ENCODE measurements at regions not wholly inside any gene's neighbourhood (a gene's known extent, or its start where the extent isn't known, plus 50 kb on each side); places are given as distances from the start of the nearest gene placed in this dataset.

GRCh38 chr6:43917878-43918382 is 147.9 kb downstream of the VEGFA start:
- in situ Hi-C loops (cut with HindIII; ENCODE audit: low pct_unique_long_range_greater_than_20kb, low sequenced_read_pairs) (no loop called here), intact Hi-C loops (cut with micrococcal nuclease; ENCODE audit: unreplicated experiment) (no loop called here)
- H3K4me1 ChIP-seq (ENCODE audit: control insufficient read depth, insufficient read depth, low read length) = no peaks in the 10 kb centered on the region
- no TSS peak for BruUV-seq (replicated peaks)
- ChIA-PET POLR2A (no interaction called here), CTCF (no interaction called here)
- no peak overlapping the region; the same call in 1 of the 2 replicates for H3K27ac ChIP-seq (ENCODE audit: low read length)
- no peaks in the 10 kb centered on the region for H3K9me3 ChIP-seq (ENCODE audit: control insufficient read depth, insufficient read depth, low read depth, low read length)
- H3K27me3 ChIP-seq (ENCODE audit: control insufficient read depth, insufficient read depth, low read length) = no peaks in the 10 kb centered on the region
- TF ChIP-seq TCF7L2 (IDR thresholded peaks at IDR 0.05; ENCODE audit: low read depth, low read length) (no peak), SIN3A (IDR thresholded peaks at IDR 0.05; ENCODE audit: borderline replicate concordance, insufficient read depth, low read depth, low read length) (no peak), REST (IDR thresholded peaks at IDR 0.05; ENCODE audit: insufficient read depth in 1 of 2, low read depth in 2 of 2, low read length in 1 of 2) (no peak), CTCF (IDR thresholded peaks at IDR 0.05) (no peak), POLR2AphosphoS5 (IDR thresholded peaks at IDR 0.05; ENCODE audit: low read depth, low read length) (no peak)
- ATAC-seq = no peak
- no peaks in the 10 kb centered on the region for H3K36me3 ChIP-seq (ENCODE audit: control insufficient read depth, insufficient read depth, low read length)
- no peak overlapping the region for H3K4me3 ChIP-seq (ENCODE audit: low read depth in 2 of 2, low read length in 2 of 2)
- no peak for DNase-seq (ENCODE audit: low read depth, low spot score)

- intact Hi-C loops (cut with micrococcal nuclease; ENCODE audit: unreplicated experiment) (no loop called here), in situ Hi-C loops (cut with HindIII; ENCODE audit: low pct_unique_long_range_greater_than_20kb, low sequenced_read_pairs) (no loop called here)
- CTCF ChIA-PET = no interaction called here
Measured at GRCh38 chr6:43916924-43917877, 147.2 kb downstream of the VEGFA start.

More at GRCh38 chr6:43916924-43917877, 147.2 kb downstream of the VEGFA start:
- Histone ChIP-seq H3K4me3 (ENCODE audit: low read depth in 2 of 2, low read length in 2 of 2) (no peak overlapping the region), H3K27me3 (ENCODE audit: control insufficient read depth, insufficient read depth, low read length) (no peaks in the 10 kb centered on the region), H3K9me3 (ENCODE audit: control insufficient read depth, insufficient read depth, low read depth, low read length) (no peaks in the 10 kb centered on the region), H3K36me3 (ENCODE audit: control insufficient read depth, insufficient read depth, low read length) (no peaks in the 10 kb centered on the region), H3K27ac (ENCODE audit: low read length) (no peak overlapping the region; the same call in 1 of the 2 replicates), H3K4me1 (ENCODE audit: control insufficient read depth, insufficient read depth, low read length) (no peaks in the 10 kb centered on the region)
- TF ChIP-seq SIN3A (IDR thresholded peaks at IDR 0.05; ENCODE audit: borderline replicate concordance, insufficient read depth, low read depth, low read length) (no peak), POLR2AphosphoS5 (IDR thresholded peaks at IDR 0.05; ENCODE audit: low read depth, low read length) (no peak), TCF7L2 (IDR thresholded peaks at IDR 0.05; ENCODE audit: low read depth, low read length) (no peak), REST (IDR thresholded peaks at IDR 0.05; ENCODE audit: insufficient read depth in 1 of 2, low read depth in 2 of 2, low read length in 1 of 2) (no peak), CTCF (IDR thresholded peaks at IDR 0.05) (no peak)
- no peak for ATAC-seq
- no TSS peak for BruUV-seq (replicated peaks)
- POLR2A ChIA-PET = no interaction called here
- DNase-seq (ENCODE audit: low read depth, low spot score) = no peak

All from Panc1 (cell line).